Tibial artery (tissue), 4 donors: ENCODE measurements at regions not wholly inside any gene's neighbourhood (a gene's known extent, or its start where the extent isn't known, plus 50 kb on each side); places are given as distances from the start of the nearest gene placed in this dataset.
A peak's percentile ranks its signal among the peaks of the same experiment; 100 is the strongest.

Experiments
- DNase-seq, 2 donors: peaks; one replicate each; pipeline ENCODE4 v3.0.0-alpha.2; 2019
- H3K27ac ChIP-seq, 2 donors: fragments of 200-600 bp; sonication (generic) in 1 of 2; 1 replicate in 1 of 2; 2 replicates in 1 of 2; pipeline ENCODE4 v1.5.1; 2018 to 2019; ENCODE audit warnings: mild to moderate bottlenecking in 1 of 2
- H3K27me3 ChIP-seq, 2 donors: fragments of 200-600 bp; sonication (generic) in 1 of 2; one replicate each; pipeline versions ENCODE4 v1.5.1 to v1.6.0; 2016 to 2019
- H3K36me3 ChIP-seq, 3 donors: fragments of 200-600 bp; sonication (generic) in 2 of 3; one replicate each; pipeline ENCODE4 v1.5.1; 2016 to 2019; ENCODE audit warnings: mild to moderate bottlenecking in 2 of 3
- H3K4me1 ChIP-seq, 4 donors: fragments of 200-600 bp; sonication (generic) in 2 of 4; 1 replicate in 3 of 4; 2 replicates in 1 of 4; pipeline ENCODE4 v1.5.1; 2016 to 2019
- H3K4me3 ChIP-seq, 2 donors: fragments of 200-600 bp; sonication (generic) in 1 of 2; 1 replicate in 1 of 2; 2 replicates in 1 of 2; pipeline ENCODE4 v1.5.1; 2018 to 2019; ENCODE audit warnings: mild to moderate bottlenecking in 2 of 2
- H3K9me3 ChIP-seq, 3 donors: fragments of 200-600 bp; sonication (generic) in 1 of 3; one replicate each; pipeline ENCODE4 v1.5.1; 2016 to 2019
- intact Hi-C: fragments of 100-400 bp; cut with DNase I; formaldehyde crosslinking; loops from one replicate; pipeline ENCODE4 v1.15.0; 2023; ENCODE audit warnings: low total_unique reads
- TF ChIP-seq, protein P1 (sequence below), 2 experiments: fragments of 200-600 bp in 1 of 2; fragments of 450-650 bp in 1 of 2; IDR thresholded peaks; one replicate each; pipeline ENCODE4 v1.5.1; 2017 to 2019; ENCODE audit warnings: antibody characterized with exemption in 2 of 2, mild to moderate bottlenecking in 1 of 2, moderate library complexity in 1 of 2

DNA sequence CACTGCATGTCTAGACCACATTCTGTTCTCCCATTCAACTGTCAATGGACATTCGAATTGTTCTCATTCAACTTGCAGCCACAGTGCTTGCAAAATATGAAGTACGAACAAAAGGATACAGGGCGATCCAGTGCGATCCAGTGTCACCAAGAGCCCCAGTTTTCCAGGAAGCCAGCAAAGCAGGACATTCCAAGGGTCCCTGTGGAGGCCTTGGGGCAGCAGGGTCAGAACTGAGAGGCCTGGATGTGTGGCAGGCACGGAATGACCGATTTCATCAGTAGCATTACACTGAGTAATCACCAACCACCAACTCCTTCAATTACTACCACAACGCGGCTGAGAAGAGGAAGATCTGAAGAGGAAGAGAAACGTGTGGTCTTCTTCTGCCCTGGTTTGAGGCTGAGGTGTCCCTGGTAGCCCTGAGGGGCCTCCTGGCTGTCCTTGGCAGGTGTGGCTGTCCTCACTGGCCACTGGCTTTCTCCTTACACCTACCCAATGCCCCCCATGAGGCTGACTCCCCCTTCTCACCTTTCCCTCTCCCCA lies 172.7 kb upstream of the FHL2 start:
- intact Hi-C loops: loop anchor here (10.0 kb wide), 2 partner anchors 113 to 523 kb away; no protein-coding TSS in a partner anchor
- H3K27ac ChIP-seq: no peak overlapping the region
- no peak for DNase-seq
- no peak overlapping the region for H3K4me3 ChIP-seq
- peaks cover 0 to 23% (median 2%) of the 10 kb centered on the region in 4 donors for H3K4me1 ChIP-seq
- no peaks in the 10 kb centered on the region for H3K9me3 ChIP-seq
- TF ChIP-seq, protein P1, sequence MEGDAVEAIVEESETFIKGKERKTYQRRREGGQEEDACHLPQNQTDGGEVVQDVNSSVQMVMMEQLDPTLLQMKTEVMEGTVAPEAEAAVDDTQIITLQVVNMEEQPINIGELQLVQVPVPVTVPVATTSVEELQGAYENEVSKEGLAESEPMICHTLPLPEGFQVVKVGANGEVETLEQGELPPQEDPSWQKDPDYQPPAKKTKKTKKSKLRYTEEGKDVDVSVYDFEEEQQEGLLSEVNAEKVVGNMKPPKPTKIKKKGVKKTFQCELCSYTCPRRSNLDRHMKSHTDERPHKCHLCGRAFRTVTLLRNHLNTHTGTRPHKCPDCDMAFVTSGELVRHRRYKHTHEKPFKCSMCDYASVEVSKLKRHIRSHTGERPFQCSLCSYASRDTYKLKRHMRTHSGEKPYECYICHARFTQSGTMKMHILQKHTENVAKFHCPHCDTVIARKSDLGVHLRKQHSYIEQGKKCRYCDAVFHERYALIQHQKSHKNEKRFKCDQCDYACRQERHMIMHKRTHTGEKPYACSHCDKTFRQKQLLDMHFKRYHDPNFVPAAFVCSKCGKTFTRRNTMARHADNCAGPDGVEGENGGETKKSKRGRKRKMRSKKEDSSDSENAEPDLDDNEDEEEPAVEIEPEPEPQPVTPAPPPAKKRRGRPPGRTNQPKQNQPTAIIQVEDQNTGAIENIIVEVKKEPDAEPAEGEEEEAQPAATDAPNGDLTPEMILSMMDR (IDR thresholded peaks at IDR 0.05): no peak
- H3K27me3 ChIP-seq: no peaks in the 10 kb centered on the region
- no peaks in the 10 kb centered on the region for H3K36me3 ChIP-seq

DNA sequence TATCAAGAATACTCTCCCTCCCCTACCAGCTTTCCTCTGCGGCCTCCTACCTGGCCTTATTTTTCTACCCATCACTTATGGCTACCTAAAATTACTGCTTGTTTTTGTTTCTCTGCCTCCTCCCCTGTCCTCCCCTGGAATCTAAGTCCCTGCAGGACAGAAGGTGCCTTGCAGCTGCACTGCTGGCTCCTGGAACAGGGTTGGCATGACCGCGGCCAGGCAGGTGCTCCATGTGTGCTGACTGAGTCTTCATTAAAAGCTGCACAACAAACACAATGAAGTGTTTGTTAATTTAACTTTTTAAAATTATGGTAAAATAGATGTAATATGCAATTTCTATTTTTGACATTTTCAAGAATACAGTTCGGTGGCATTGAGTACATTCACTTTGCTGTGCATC lies 171.9 kb upstream of the FHL2 start:
- intact Hi-C loops: loop anchor here (10.0 kb wide), 2 partner anchors 114 to 524 kb away; no protein-coding TSS in a partner anchor
- no peaks in the 10 kb centered on the region for H3K9me3 ChIP-seq
- no peaks in the 10 kb centered on the region for H3K36me3 ChIP-seq
- TF ChIP-seq, protein P1 (IDR thresholded peaks at IDR 0.05): no peak
- H3K4me3 ChIP-seq: no peak overlapping the region
- no peaks in the 10 kb centered on the region for H3K27me3 ChIP-seq
- no peak overlapping the region for H3K27ac ChIP-seq
- peaks cover 0 to 17% (median 2%) of the 10 kb centered on the region in 4 donors for H3K4me1 ChIP-seq
- DNase-seq: no peak

DNA sequence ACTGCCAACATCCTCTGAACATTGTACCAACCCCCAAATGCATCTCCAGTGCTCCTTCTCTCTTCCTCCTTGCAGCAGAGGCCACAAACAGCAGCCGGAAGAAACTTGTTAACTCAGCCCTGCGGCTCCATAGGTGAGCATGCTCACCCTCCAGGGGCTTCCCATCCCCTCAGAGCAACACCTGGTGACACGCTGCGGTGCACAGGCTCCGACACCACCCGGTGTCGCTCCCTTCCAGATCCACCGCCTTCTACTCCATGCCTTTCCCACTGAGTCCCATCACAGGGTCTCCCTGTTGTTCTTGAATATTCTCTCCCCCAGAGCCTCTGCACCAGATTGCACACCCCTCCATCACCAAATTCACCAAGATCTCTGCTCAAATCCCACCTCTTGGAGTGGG lies 171.5 kb upstream of the FHL2 start:
- H3K27ac ChIP-seq: no peak overlapping the region
- H3K4me3 ChIP-seq: no peak overlapping the region
- intact Hi-C loops: loop anchor here (10.0 kb wide), 2 partner anchors 114 to 524 kb away; no protein-coding TSS in a partner anchor
- TF ChIP-seq, protein P1 (IDR thresholded peaks at IDR 0.05): no peak
- no peaks in the 10 kb centered on the region for H3K27me3 ChIP-seq
- no peak for DNase-seq
- no peaks in the 10 kb centered on the region for H3K9me3 ChIP-seq
- H3K4me1 ChIP-seq: peaks cover 0 to 12% (median 2%) of the 10 kb centered on the region in 4 donors
- no peaks in the 10 kb centered on the region for H3K36me3 ChIP-seq

DNA sequence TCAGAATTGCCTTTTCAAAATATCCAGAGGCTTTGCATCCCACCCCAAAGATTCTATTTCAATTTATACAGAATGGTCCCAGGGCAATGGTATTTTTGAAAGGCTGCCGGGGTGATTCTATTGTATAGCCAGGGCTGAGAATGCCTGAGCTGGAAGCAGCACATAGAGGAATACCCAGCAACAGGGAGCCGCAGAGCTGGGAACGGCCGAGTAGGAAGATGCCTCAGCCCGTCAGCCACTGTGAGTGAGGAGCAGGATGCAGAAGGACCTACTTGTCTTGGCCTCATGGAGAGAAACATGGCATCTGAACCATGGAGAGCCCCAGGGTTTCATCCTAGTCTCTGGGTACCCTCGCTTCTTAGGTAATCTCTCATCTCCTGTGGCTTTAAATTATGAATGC lies 170.8 kb upstream of the FHL2 start:
- Histone ChIP-seq H3K27me3 (no peaks in the 10 kb centered on the region), H3K27ac (no peak overlapping the region), H3K4me3 (no peak overlapping the region), H3K9me3 (no peaks in the 10 kb centered on the region), H3K4me1 (peaks cover 0 to 12% (median 2%) of the 10 kb centered on the region in 4 donors), H3K36me3 (no peaks in the 10 kb centered on the region)
- TF ChIP-seq, protein P1 (IDR thresholded peaks at IDR 0.05): no peak
- intact Hi-C loops: loop anchor here (10.0 kb wide), 2 partner anchors 115 to 525 kb away; no protein-coding TSS in a partner anchor
- DNase-seq: no peak

DNA sequence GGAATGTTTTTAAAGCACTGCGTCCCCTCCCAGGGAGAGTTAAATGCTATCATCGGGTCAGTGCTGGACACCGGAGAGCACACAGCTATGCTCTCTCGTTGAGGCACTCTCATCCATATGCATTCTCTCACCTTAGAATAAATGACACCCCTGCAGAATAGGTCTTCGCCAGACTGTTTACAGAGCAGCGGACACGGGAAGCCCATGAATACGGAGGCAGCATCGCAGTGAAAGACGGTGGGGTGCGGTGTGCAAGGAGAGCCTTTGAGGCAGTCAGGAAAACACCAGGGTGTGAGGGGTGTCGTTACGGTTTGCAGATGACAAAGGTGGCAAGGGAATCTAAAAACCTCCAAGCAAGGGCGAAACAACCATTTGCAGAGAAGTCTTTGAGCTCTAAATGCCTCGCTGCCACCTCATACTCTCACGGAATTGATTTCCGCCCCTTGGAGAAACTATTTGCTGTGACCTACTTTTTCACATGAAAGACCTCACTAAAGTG lies 169.2 kb upstream of the FHL2 start:
- Histone ChIP-seq H3K27ac (no peak overlapping the region), H3K9me3 (no peaks in the 10 kb centered on the region), H3K4me1 (peaks cover 0 to 12% (median 2%) of the 10 kb centered on the region in 4 donors), H3K4me3 (peak overlapping the region in 1 of 2 donors; percentile 20), H3K36me3 (no peaks in the 10 kb centered on the region), H3K27me3 (no peaks in the 10 kb centered on the region)
- intact Hi-C loops: no loop called here
- TF ChIP-seq, protein P1 (IDR thresholded peaks at IDR 0.05): no peak
- no peak for DNase-seq
